Liver (tissue), 8 donors: ENCODE measurements at regions not wholly inside any gene's neighbourhood (a gene's known extent, or its start where the extent isn't known, plus 50 kb on each side); places are given as distances from the start of the nearest gene placed in this dataset.

Experiments
- DNase-seq: peaks from one replicate; pipeline ENCODE4 v3.0.0-alpha.2; 2017; ENCODE audit warnings: low spot score
- H3K27ac ChIP-seq, 2 donors: one replicate each; pipeline ENCODE4 v1.7.0; 2013; ENCODE audit warnings: inconsistent platforms in 2 of 2, low read length in 2 of 2, control low read depth in 1 of 2, low read depth in 1 of 2, mild to moderate bottlenecking in 1 of 2
- H3K27me3 ChIP-seq, 4 donors: one replicate each; pipeline versions ENCODE4 v1.6.1 to v1.7.0; 2013; ENCODE audit warnings: low read length in 3 of 4, inconsistent platforms in 1 of 4, mild to moderate bottlenecking in 1 of 4, moderate library complexity in 1 of 4; ENCODE audit not compliant: control insufficient read depth in 4 of 4, insufficient read depth in 4 of 4
- H3K36me3 ChIP-seq, 4 donors: one replicate each; pipeline versions ENCODE4 v1.6.1 to v1.7.0; 2013; ENCODE audit warnings: low read length in 3 of 4, mild to moderate bottlenecking in 3 of 4, low read depth in 1 of 4, moderate library complexity in 1 of 4; ENCODE audit not compliant: control insufficient read depth in 4 of 4, insufficient read depth in 3 of 4
- H3K4me1 ChIP-seq, 4 donors: one replicate each; pipeline versions ENCODE4 v1.6.1 to v1.7.0; 2013; ENCODE audit warnings: low read length in 3 of 4, mild to moderate bottlenecking in 3 of 4, moderate library complexity in 1 of 4; ENCODE audit not compliant: control insufficient read depth in 4 of 4, insufficient read depth in 4 of 4
- H3K4me3 ChIP-seq, 3 donors: one replicate each; pipeline versions ENCODE4 v1.6.1 to v1.7.0; 2013; ENCODE audit warnings: low read length in 3 of 3, control low read depth in 1 of 3, low read depth in 1 of 3, mild to moderate bottlenecking in 1 of 3
- H3K9ac ChIP-seq, 2 donors: one replicate each; pipeline ENCODE4 v1.7.0; 2013; ENCODE audit warnings: low read length in 2 of 2, mild to moderate bottlenecking in 2 of 2, moderate library complexity in 2 of 2, control low read depth in 1 of 2, low read depth in 1 of 2
- H3K9me3 ChIP-seq, 4 donors: one replicate each; pipeline versions ENCODE4 v1.6.1 to v1.7.0; 2013; ENCODE audit warnings: low read length in 3 of 4; ENCODE audit not compliant: control insufficient read depth in 4 of 4
- EGR1 ChIP-seq, 2 donors: IDR thresholded peaks; 2 replicates each; pipeline ENCODE4 v1.6.1; 2016 to 2018; ENCODE audit warnings: antibody characterized with exemption in 2 of 2, low read depth in 2 of 2
- FOXA1 ChIP-seq: IDR thresholded peaks from 2 replicates; pipeline ENCODE4 v1.6.1; 2016; ENCODE audit warnings: antibody characterized with exemption
- FOXA2 ChIP-seq: IDR thresholded peaks from 2 replicates; pipeline ENCODE4 v1.6.1; 2016; ENCODE audit warnings: antibody characterized with exemption
- GABPA ChIP-seq, 2 donors: IDR thresholded peaks in 1 of 2; conservative IDR thresholded peaks in 1 of 2; 2 replicates each; pipeline ENCODE4 v1.6.1; 2016; ENCODE audit warnings: antibody characterized with exemption in 2 of 2, mild to moderate bottlenecking in 1 of 2, moderate library complexity in 1 of 2
- HNF4A ChIP-seq, 2 donors: conservative IDR thresholded peaks; 2 replicates each; pipeline ENCODE4 v1.6.1; 2016; ENCODE audit warnings: antibody characterized with exemption in 2 of 2, mild to moderate bottlenecking in 2 of 2
- HNF4G ChIP-seq: IDR thresholded peaks from 2 replicates; pipeline ENCODE4 v1.6.1; 2016; ENCODE audit warnings: antibody characterized with exemption
- JUND ChIP-seq, 2 donors: IDR thresholded peaks; 2 replicates each; pipeline ENCODE4 v1.6.1; 2016; ENCODE audit warnings: antibody characterized with exemption in 2 of 2
- NR2F2 ChIP-seq: IDR thresholded peaks from 2 replicates; pipeline ENCODE4 v1.6.1; 2016; ENCODE audit warnings: antibody characterized with exemption
- RAD21 ChIP-seq, 2 donors: IDR thresholded peaks; 2 replicates each; pipeline ENCODE4 v1.6.1; 2016; ENCODE audit warnings: antibody characterized with exemption in 2 of 2, mild to moderate bottlenecking in 2 of 2
- RXRA ChIP-seq, 2 donors: IDR thresholded peaks; 2 replicates each; pipeline ENCODE4 v1.6.1; 2017 to 2018; ENCODE audit warnings: antibody characterized with exemption in 2 of 2, mild to moderate bottlenecking in 1 of 2
- SP1 ChIP-seq: IDR thresholded peaks from 2 replicates; pipeline ENCODE4 v1.6.1; 2018; ENCODE audit warnings: antibody characterized with exemption, mild to moderate bottlenecking
- TAF1 ChIP-seq: conservative IDR thresholded peaks from 2 replicates; pipeline ENCODE4 v1.6.1; 2016; ENCODE audit warnings: antibody characterized with exemption, mild to moderate bottlenecking
- YY1 ChIP-seq: IDR thresholded peaks from 2 replicates; pipeline ENCODE4 v1.6.1; 2016; ENCODE audit warnings: antibody characterized with exemption, mild to moderate bottlenecking
- WGBS: extraction: QIAGEN DNeasy Blood & Tissue Kit; methylation state at CpG from one replicate; pipeline ENCODE4 v1.1.7; 2013; 5-methylcytosine and 5-hydroxymethylcytosine counted together
- TF ChIP-seq, protein P1 (sequence below): IDR thresholded peaks from 2 replicates; pipeline ENCODE4 v1.6.1; 2016; ENCODE audit warnings: antibody characterized with exemption, mild to moderate bottlenecking
- TF ChIP-seq, protein P2 (sequence below): IDR thresholded peaks from 2 replicates; pipeline ENCODE4 v1.6.1; 2016; ENCODE audit warnings: antibody characterized with exemption
- TF ChIP-seq, protein P3 (sequence below): IDR thresholded peaks from 2 replicates; pipeline ENCODE4 v1.6.1; 2016; ENCODE audit warnings: antibody characterized with exemption
- TF ChIP-seq, protein P4 (sequence below): fragments of 150-350 bp; IDR thresholded peaks from 2 replicates; pipeline ENCODE4 v1.5.1; 2017; ENCODE audit warnings: improper control_type of control experiment, low read depth, low read length; ENCODE audit not compliant: missing input control
- donor health status: healthy.
- donor health status: healthy.
- donor health status: healthy.
- donor health status: healthy.
- donor health status: healthy.

DNA sequence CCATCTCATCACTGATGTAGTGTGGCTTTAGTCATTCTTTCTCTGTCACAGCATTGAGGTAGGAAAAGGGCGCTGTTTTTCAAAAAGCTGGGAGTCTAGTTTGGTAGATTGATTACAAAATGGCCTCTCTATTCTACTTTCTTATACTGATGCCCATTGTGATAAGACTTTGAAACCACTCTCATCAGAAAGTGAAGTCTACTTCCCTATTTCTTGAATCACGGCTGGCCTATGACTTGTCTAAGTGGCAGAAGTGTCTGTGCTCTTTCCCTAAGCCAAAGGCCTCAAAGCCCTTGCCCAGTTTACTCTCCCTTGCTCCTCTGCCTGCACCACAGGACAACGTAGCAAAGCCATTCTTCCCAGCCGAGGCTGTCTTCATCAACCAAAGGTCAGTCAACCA lies 83.0 kb upstream of the IL33 start:
- Histone ChIP-seq H3K4me3 (no peak overlapping the region), H3K4me1 (no peaks in the 10 kb centered on the region), H3K9ac (no peak overlapping the region), H3K9me3 (no peaks in the 10 kb centered on the region), H3K36me3 (no peaks in the 10 kb centered on the region), H3K27ac (no peak overlapping the region), H3K27me3 (no peaks in the 10 kb centered on the region)
- DNase-seq: no peak
- 79% methylated on average over 4 of the region's 4 CpGs for WGBS
- TF ChIP-seq HNF4A (conservative IDR thresholded peaks at IDR 0.05) (no peak), FOXA2 (no peak), RXRA (IDR thresholded peaks at IDR 0.05) (no peak), FOXA1 (no peak), EGR1 (IDR thresholded peaks at IDR 0.05; ENCODE audit: low read depth in 2 of 2) (no peak), JUND (IDR thresholded peaks at IDR 0.05) (no peak), NR2F2 (no peak), TAF1 (no peak), GABPA (IDR thresholded peaks at IDR 0.05 in 1 of 2, conservative IDR thresholded peaks at IDR 0.05 in 1 of 2) (no peak), HNF4G (no peak), YY1 (no peak), SP1 (no peak)
- TF ChIP-seq, protein P1, sequence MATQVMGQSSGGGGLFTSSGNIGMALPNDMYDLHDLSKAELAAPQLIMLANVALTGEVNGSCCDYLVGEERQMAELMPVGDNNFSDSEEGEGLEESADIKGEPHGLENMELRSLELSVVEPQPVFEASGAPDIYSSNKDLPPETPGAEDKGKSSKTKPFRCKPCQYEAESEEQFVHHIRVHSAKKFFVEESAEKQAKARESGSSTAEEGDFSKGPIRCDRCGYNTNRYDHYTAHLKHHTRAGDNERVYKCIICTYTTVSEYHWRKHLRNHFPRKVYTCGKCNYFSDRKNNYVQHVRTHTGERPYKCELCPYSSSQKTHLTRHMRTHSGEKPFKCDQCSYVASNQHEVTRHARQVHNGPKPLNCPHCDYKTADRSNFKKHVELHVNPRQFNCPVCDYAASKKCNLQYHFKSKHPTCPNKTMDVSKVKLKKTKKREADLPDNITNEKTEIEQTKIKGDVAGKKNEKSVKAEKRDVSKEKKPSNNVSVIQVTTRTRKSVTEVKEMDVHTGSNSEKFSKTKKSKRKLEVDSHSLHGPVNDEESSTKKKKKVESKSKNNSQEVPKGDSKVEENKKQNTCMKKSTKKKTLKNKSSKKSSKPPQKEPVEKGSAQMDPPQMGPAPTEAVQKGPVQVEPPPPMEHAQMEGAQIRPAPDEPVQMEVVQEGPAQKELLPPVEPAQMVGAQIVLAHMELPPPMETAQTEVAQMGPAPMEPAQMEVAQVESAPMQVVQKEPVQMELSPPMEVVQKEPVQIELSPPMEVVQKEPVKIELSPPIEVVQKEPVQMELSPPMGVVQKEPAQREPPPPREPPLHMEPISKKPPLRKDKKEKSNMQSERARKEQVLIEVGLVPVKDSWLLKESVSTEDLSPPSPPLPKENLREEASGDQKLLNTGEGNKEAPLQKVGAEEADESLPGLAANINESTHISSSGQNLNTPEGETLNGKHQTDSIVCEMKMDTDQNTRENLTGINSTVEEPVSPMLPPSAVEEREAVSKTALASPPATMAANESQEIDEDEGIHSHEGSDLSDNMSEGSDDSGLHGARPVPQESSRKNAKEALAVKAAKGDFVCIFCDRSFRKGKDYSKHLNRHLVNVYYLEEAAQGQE: no peak
- TF ChIP-seq, protein P2, sequence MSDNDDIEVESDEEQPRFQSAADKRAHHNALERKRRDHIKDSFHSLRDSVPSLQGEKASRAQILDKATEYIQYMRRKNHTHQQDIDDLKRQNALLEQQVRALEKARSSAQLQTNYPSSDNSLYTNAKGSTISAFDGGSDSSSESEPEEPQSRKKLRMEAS: no peak
- TF ChIP-seq, protein P3, sequence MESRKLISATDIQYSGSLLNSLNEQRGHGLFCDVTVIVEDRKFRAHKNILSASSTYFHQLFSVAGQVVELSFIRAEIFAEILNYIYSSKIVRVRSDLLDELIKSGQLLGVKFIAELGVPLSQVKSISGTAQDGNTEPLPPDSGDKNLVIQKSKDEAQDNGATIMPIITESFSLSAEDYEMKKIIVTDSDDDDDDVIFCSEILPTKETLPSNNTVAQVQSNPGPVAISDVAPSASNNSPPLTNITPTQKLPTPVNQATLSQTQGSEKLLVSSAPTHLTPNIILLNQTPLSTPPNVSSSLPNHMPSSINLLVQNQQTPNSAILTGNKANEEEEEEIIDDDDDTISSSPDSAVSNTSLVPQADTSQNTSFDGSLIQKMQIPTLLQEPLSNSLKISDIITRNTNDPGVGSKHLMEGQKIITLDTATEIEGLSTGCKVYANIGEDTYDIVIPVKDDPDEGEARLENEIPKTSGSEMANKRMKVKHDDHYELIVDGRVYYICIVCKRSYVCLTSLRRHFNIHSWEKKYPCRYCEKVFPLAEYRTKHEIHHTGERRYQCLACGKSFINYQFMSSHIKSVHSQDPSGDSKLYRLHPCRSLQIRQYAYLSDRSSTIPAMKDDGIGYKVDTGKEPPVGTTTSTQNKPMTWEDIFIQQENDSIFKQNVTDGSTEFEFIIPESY: no peak
- TF ChIP-seq, protein P4, sequence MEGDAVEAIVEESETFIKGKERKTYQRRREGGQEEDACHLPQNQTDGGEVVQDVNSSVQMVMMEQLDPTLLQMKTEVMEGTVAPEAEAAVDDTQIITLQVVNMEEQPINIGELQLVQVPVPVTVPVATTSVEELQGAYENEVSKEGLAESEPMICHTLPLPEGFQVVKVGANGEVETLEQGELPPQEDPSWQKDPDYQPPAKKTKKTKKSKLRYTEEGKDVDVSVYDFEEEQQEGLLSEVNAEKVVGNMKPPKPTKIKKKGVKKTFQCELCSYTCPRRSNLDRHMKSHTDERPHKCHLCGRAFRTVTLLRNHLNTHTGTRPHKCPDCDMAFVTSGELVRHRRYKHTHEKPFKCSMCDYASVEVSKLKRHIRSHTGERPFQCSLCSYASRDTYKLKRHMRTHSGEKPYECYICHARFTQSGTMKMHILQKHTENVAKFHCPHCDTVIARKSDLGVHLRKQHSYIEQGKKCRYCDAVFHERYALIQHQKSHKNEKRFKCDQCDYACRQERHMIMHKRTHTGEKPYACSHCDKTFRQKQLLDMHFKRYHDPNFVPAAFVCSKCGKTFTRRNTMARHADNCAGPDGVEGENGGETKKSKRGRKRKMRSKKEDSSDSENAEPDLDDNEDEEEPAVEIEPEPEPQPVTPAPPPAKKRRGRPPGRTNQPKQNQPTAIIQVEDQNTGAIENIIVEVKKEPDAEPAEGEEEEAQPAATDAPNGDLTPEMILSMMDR: no peak

DNA sequence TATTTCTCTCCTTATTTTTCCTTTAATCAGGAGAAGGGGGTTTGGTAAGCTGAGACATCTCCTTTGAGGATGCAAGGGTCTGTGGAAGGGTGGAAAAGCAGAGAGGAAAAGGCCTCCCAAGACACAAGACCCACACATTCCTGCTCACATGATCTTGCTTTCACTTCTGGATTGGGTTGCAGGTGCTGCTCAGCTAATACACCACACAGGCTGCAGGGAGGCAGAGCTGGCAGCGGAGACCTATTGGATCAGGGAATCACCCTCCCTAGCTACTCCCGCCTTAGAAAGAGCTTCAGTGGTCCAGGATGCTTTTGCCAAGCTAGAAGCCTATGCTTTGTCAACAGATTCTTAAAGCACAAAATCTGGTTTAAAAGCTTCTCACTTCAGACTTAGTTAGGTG lies 87.6 kb upstream of the IL33 start:
- Histone ChIP-seq H3K9me3 (no peaks in the 10 kb centered on the region), H3K27me3 (no peaks in the 10 kb centered on the region), H3K9ac (no peak overlapping the region), H3K4me3 (no peak overlapping the region), H3K36me3 (no peaks in the 10 kb centered on the region), H3K27ac (no peak overlapping the region), H3K4me1 (no peaks in the 10 kb centered on the region)
- TF ChIP-seq RXRA (IDR thresholded peaks at IDR 0.05) (no peak), HNF4A (conservative IDR thresholded peaks at IDR 0.05) (no peak), YY1 (no peak), FOXA1 (no peak), TAF1 (no peak), HNF4G (no peak), SP1 (no peak), RAD21 (IDR thresholded peaks at IDR 0.05) (no peak)
- TF ChIP-seq, protein P3: no peak
- TF ChIP-seq, protein P2: no peak
- TF ChIP-seq, protein P1: no peak
- no peak for DNase-seq
- WGBS: 98% methylated on average over 2 of the region's 2 CpGs
